ENCODE measurements at regions not wholly inside any gene's neighbourhood (a gene's known extent, or its start where the extent isn't known, plus 50 kb on each side); places are given as distances from the start of the nearest gene placed in this dataset.
"Not testable (repeated sequence)": the region's sequence is repeated elsewhere in the genome, so short reads cannot be mapped to it uniquely, and the experiment has no call there.

DNA sequence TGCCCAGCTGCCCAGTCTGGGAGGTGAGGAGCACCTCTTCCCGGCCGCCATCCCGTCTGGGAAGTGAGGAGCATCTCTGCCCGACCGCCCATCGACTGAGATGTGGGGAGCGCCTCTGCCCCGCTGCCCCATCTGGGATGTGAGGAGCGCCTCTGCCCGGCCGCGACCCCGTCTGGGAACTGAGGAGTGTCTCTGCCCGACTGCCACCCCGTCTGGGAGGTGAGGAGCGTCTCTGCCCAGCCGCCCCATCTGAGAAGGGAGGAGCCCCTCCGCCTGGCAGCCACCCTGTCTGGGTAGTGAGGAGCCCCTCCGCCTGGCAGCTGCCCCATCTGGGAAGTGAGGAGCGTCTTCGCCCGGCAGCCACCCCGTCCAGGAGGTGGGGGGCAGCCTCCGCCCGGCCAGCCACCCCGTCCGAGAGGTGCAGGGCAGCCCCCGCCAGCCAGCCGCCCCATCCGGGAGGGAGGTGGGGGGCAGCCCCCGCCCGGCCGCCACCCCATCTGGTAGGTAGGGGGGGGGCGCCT is 361.4 kb downstream of the ZBBX start:
- TF ChIP-seq EZH2 (IDR thresholded peaks at IDR 0.05; ENCODE audit: insufficient read depth, poor library complexity, severe bottlenecking); EZH2phosphoT487 (IDR thresholded peaks at IDR 0.05; ENCODE audit: insufficient read depth, low read depth): not testable (repeated sequence)
